Endothelial cell of umbilical vein (primary cell): ENCODE measurements at regions not wholly inside any gene's neighbourhood (a gene's known extent, or its start where the extent isn't known, plus 50 kb on each side); places are given as distances from the start of the nearest gene placed in this dataset.

Source experiments
- BruUV-seq: library from RNA; stranded (reverse); fragments of 400-500 nt; replicated peaks from 2 replicates; lab custom pipeline; 2021; lab: Mats Ljungman, UMichigan
- CTCF ChIA-PET: fragments of 300-600, 350-600 bp; sonication (Branson Sonifier 250); formaldehyde crosslinking; loops from one replicate; lab custom pipeline; 2021; ENCODE audit warnings: antibody characterized with exemption, inconsistent platforms; lab: Charles Lee
- POLR2A ChIA-PET: fragments of 300-600, 350-600 bp; sonication (Branson Sonifier 250); formaldehyde crosslinking; loops from one replicate; lab custom pipeline; 2021; ENCODE audit warnings: antibody characterized with exemption, inconsistent platforms; lab: Charles Lee
- DNase-seq: peaks from one replicate; pipeline ENCODE4 v3.0.0-alpha.2; 2011; ENCODE audit warnings: low read depth, low spot score
- FAIRE-seq: peaks from 2 replicates; lab custom pipeline; 2011; peaks lifted over from hg19 to GRCh38; lab: Jason Lieb, UNC
- H2AFZ ChIP-seq: 2 replicates; pipeline ENCODE4 v1.6.0; 2012; ENCODE audit warnings: low read depth, low read length, control low read depth, inconsistent platforms
- H3K27ac ChIP-seq: 2 replicates; pipeline ENCODE4 v1.5.1; 2011; ENCODE audit warnings: low read depth, mild to moderate bottlenecking, control low read depth, low read length, moderate library complexity; ENCODE audit not compliant: insufficient read depth
- H3K27me3 ChIP-seq, 2 experiments: 2 replicates each; pipeline versions ENCODE4 v1.6.0 to v1.6.1; 2011; ENCODE audit warnings: low read length in 2 of 2, mixed read lengths in 1 of 2; ENCODE audit not compliant: control insufficient read depth in 2 of 2, insufficient read depth in 2 of 2
- H3K36me3 ChIP-seq, 2 experiments: 2 replicates in 1 of 2; 3 replicates in 1 of 2; pipeline ENCODE4 v1.5.1; 2011; ENCODE audit warnings: low read length in 2 of 2, mild to moderate bottlenecking in 1 of 2, moderate library complexity in 1 of 2; ENCODE audit not compliant: control insufficient read depth in 2 of 2, insufficient read depth in 2 of 2; ENCODE audit errors: extremely low read depth in 1 of 2
- H3K4me1 ChIP-seq: 3 replicates; pipeline ENCODE4 v1.5.1; 2011; ENCODE audit warnings: mild to moderate bottlenecking, low read length; ENCODE audit not compliant: control insufficient read depth, insufficient read depth; ENCODE audit errors: extremely low read depth
- H3K4me2 ChIP-seq: 2 replicates; pipeline ENCODE4 v1.6.1; 2011; ENCODE audit warnings: low read length, control low read depth, mixed read lengths; ENCODE audit not compliant: insufficient read depth
- H3K4me3 ChIP-seq, 3 experiments: fragments of 200-600 bp in 1 of 3; sonication (generic), shearing (Covaris generic) in 1 of 3; replicated peaks in 1 of 3; 2 replicates each; pipeline ENCODE4 v1.5.1; 2011 to 2016; ENCODE audit warnings: control low read depth in 3 of 3, low read length in 3 of 3, mild to moderate bottlenecking in 2 of 3, inconsistent platforms in 1 of 3, low read depth in 1 of 3, moderate library complexity in 1 of 3; ENCODE audit not compliant: insufficient read depth in 1 of 3
- H3K79me2 ChIP-seq: 2 replicates; pipeline ENCODE4 v1.6.0; 2012; ENCODE audit warnings: low read length, inconsistent platforms; ENCODE audit not compliant: control insufficient read depth, insufficient read depth
- H3K9ac ChIP-seq: replicated peaks from 2 replicates; pipeline ENCODE3; 2011; ENCODE audit warnings: low read length, control low read depth; ENCODE audit not compliant: insufficient read depth; ENCODE audit errors: extremely low read depth
- H3K9me1 ChIP-seq: replicated peaks from 3 replicates; pipeline ENCODE4 v1.6.0; 2011; ENCODE audit warnings: mild to moderate bottlenecking, low read length; ENCODE audit not compliant: control insufficient read depth, insufficient read depth; ENCODE audit errors: extremely low read depth
- H3K9me3 ChIP-seq: replicated peaks from 2 replicates; pipeline ENCODE4 v1.5.1; 2012; ENCODE audit warnings: low read length, inconsistent platforms; ENCODE audit not compliant: control insufficient read depth, insufficient read depth
- H4K20me1 ChIP-seq: replicated peaks from 2 replicates; pipeline ENCODE3; 2011; ENCODE audit warnings: mild to moderate bottlenecking, low read length; ENCODE audit not compliant: control insufficient read depth, insufficient read depth; ENCODE audit errors: extremely low read depth
- EZH2 ChIP-seq: IDR thresholded peaks from 2 replicates; pipeline ENCODE4 v1.6.1; 2012; ENCODE audit warnings: borderline replicate concordance, low read depth, mild to moderate bottlenecking, moderate library complexity, low read length, inconsistent platforms; ENCODE audit not compliant: severe bottlenecking
- FOS ChIP-seq: IDR thresholded peaks from 2 replicates; pipeline ENCODE4 v1.6.1; 2011; ENCODE audit warnings: mild to moderate bottlenecking, low read length, moderate library complexity, borderline replicate concordance; ENCODE audit not compliant: insufficient read depth
- GATA2 ChIP-seq: IDR thresholded peaks from 2 replicates; pipeline ENCODE4 v1.7.0; 2011; ENCODE audit warnings: low read depth, mild to moderate bottlenecking, moderate library complexity, mixed read lengths, low read length; ENCODE audit not compliant: insufficient read length, insufficient read depth
- JUN ChIP-seq: IDR thresholded peaks from 2 replicates; pipeline ENCODE4 v1.6.1; 2011; ENCODE audit warnings: borderline replicate concordance, low read depth; ENCODE audit not compliant: insufficient read length, insufficient read depth
- MYC ChIP-seq: IDR thresholded peaks from one replicate; pipeline ENCODE4 v1.6.1; 2011; ENCODE audit warnings: mild to moderate bottlenecking, low read depth, low read length
- POLR2A ChIP-seq: IDR thresholded peaks from 2 replicates; pipeline ENCODE4 v1.6.1; 2012; ENCODE audit warnings: low read depth, mild to moderate bottlenecking, control low read depth, low read length
- POLR2AphosphoS5 ChIP-seq: IDR thresholded peaks from 2 replicates; pipeline ENCODE4 v1.6.1; 2012; ENCODE audit warnings: low read depth, mild to moderate bottlenecking, control low read depth, low read length, moderate library complexity; ENCODE audit not compliant: insufficient read depth
- dilution Hi-C: fragments of 300-500 bp; cut with MboI; formaldehyde crosslinking; loops from one replicate; pipeline ENCODE4 v1.15.0; 2019; ENCODE audit warnings: low sequenced_read_pairs; ENCODE audit not compliant: extremely low pct_ligation_motif_present
- intact Hi-C: fragments of 100-400 bp; cut with micrococcal nuclease; formaldehyde crosslinking; loops from one replicate; pipeline ENCODE4 v1.10.0; 2022
- TF ChIP-seq, protein P1 (sequence below), 2 donors: IDR thresholded peaks; 1 replicate in 1 of 2; 2 replicates in 1 of 2; pipeline ENCODE4 v1.5.1; 2011; ENCODE audit warnings: low read length in 2 of 2, mild to moderate bottlenecking in 2 of 2, moderate library complexity in 2 of 2, control low read depth in 1 of 2, inconsistent platforms in 1 of 2, low read depth in 1 of 2; ENCODE audit not compliant: insufficient read depth in 1 of 2; ENCODE audit errors: extremely low read depth in 1 of 2
- TF ChIP-seq, protein P2 (sequence below): IDR thresholded peaks from 2 replicates; pipeline ENCODE4 v1.6.1; 2011; ENCODE audit not compliant: insufficient read depth, insufficient read length

DNA sequence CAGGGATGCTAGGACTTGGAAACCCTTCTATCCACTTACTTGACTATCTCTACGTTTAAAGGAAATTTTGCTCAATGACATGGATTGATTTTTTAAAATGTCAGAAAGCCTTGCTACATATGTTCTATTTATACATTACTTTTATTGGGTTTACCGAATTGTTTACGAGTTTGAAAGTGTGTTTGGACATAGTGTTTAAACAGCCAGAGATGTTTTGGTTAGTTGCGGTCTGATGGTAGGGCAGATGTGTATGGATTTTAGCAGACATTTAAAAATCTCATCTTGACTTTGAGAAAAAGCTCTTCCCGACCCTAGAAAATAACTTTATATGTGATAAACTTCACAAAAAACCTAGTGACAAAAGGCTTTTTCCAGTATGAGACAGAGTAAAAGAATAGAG lies 513.7 kb downstream of the PLA2G4A start:
- intact Hi-C loops (no loop called here), dilution Hi-C loops (no loop called here)
- ChIA-PET POLR2A (no interaction called here), CTCF (no interaction called here)
- FAIRE-seq (no peak), DNase-seq (no peak)
- Histone ChIP-seq H3K79me2 (no peaks in the 10 kb centered on the region), H3K9ac (no peak overlapping the region), H3K4me2 (no peak overlapping the region), H3K4me3 (no peak overlapping the region), H3K36me3 (no peaks in the 10 kb centered on the region), H3K9me1 (no peaks in the 10 kb centered on the region), H2AFZ (no peak overlapping the region), H3K4me1 (no peaks in the 10 kb centered on the region), H4K20me1 (no peaks in the 10 kb centered on the region), H3K27me3 (no peaks in the 10 kb centered on the region), H3K9me3 (no peaks in the 10 kb centered on the region), H3K27ac (no peak overlapping the region)
- no peak for TF ChIP-seq POLR2AphosphoS5
- TF ChIP-seq, protein P1, sequence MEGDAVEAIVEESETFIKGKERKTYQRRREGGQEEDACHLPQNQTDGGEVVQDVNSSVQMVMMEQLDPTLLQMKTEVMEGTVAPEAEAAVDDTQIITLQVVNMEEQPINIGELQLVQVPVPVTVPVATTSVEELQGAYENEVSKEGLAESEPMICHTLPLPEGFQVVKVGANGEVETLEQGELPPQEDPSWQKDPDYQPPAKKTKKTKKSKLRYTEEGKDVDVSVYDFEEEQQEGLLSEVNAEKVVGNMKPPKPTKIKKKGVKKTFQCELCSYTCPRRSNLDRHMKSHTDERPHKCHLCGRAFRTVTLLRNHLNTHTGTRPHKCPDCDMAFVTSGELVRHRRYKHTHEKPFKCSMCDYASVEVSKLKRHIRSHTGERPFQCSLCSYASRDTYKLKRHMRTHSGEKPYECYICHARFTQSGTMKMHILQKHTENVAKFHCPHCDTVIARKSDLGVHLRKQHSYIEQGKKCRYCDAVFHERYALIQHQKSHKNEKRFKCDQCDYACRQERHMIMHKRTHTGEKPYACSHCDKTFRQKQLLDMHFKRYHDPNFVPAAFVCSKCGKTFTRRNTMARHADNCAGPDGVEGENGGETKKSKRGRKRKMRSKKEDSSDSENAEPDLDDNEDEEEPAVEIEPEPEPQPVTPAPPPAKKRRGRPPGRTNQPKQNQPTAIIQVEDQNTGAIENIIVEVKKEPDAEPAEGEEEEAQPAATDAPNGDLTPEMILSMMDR (IDR thresholded peaks at IDR 0.05; ENCODE audit: extremely low read depth in 1 of 2, insufficient read depth in 1 of 2, low read depth in 1 of 2, low read length in 2 of 2) = no peak
- TF ChIP-seq GATA2 = no peak
- no peak for TF ChIP-seq FOS
- TF ChIP-seq MYC = no peak
- no peak for TF ChIP-seq JUN
- no peak for TF ChIP-seq POLR2A
- TF ChIP-seq, protein P2, sequence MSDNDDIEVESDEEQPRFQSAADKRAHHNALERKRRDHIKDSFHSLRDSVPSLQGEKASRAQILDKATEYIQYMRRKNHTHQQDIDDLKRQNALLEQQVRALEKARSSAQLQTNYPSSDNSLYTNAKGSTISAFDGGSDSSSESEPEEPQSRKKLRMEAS = no peak
- TF ChIP-seq EZH2 = no peak
- no TSS peak for BruUV-seq
